H1 (cell line): ENCODE measurements at regions not wholly inside any gene's neighbourhood (a gene's known extent, or its start where the extent isn't known, plus 50 kb on each side); places are given as distances from the start of the nearest gene placed in this dataset.

ENCODE experiments used
- CREB1 ChIP-seq: IDR thresholded peaks from 2 replicates; pipeline ENCODE4 v1.6.1; 2012; ENCODE audit warnings: inconsistent platforms
- CTCF ChIP-seq, 3 experiments: IDR thresholded peaks; 1 replicate in 2 of 3; 2 replicates in 1 of 3; pipeline versions ENCODE4 v1.5.1 to v1.6.1; 2011; ENCODE audit warnings: low read length in 3 of 3, mild to moderate bottlenecking in 3 of 3, inconsistent platforms in 2 of 3, low read depth in 1 of 3, moderate library complexity in 1 of 3; ENCODE audit not compliant: insufficient read depth in 1 of 3; ENCODE audit errors: control extremely low read depth in 1 of 3
- EZH2 ChIP-seq: fragments of 200-600 bp; sonication (generic); IDR thresholded peaks from 2 replicates; pipeline ENCODE4 v1.7.1; 2012; ENCODE audit warnings: low read depth, mild to moderate bottlenecking, moderate library complexity, low read length, inconsistent platforms; ENCODE audit not compliant: severe bottlenecking

- TF ChIP-seq CTCF (IDR thresholded peaks at IDR 0.05; ENCODE audit: control extremely low read depth in 1 of 3, insufficient read depth in 1 of 3, low read depth in 1 of 3, low read length in 3 of 3) (no peak), CREB1 (no peak), EZH2 (no peak)
These were observed 443.7 kb upstream of the CWC22 start for GRCh38 chr2:180450841-180451240.
